ENCODE measurements at regions not wholly inside any gene's neighbourhood (a gene's known extent, or its start where the extent isn't known, plus 50 kb on each side); places are given as distances from the start of the nearest gene placed in this dataset.
"Not testable (repeated sequence)": the region's sequence is repeated elsewhere in the genome, so short reads cannot be mapped to it uniquely, and the experiment has no call there.

DNA sequence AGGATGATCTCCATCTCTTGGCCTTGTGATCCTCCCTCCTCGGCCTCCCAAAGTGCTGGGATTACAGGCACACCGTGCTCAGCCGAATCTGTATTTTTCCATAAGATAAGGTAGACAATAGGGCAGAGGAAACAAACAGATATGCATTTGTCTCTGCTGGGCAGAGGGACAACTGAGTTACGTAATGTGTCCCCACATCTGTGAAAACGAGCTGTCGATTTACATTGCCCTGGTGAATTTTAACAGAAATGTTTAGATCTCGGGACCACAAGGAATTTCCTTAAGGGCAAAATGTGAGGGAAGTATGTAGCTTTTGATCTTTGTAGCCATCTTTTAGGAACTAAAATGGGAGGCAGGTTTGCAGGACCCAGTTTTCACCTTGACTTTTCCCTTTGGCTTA lies 189.7 kb downstream of the TRIML1 start:
- TF ChIP-seq, protein P1, sequence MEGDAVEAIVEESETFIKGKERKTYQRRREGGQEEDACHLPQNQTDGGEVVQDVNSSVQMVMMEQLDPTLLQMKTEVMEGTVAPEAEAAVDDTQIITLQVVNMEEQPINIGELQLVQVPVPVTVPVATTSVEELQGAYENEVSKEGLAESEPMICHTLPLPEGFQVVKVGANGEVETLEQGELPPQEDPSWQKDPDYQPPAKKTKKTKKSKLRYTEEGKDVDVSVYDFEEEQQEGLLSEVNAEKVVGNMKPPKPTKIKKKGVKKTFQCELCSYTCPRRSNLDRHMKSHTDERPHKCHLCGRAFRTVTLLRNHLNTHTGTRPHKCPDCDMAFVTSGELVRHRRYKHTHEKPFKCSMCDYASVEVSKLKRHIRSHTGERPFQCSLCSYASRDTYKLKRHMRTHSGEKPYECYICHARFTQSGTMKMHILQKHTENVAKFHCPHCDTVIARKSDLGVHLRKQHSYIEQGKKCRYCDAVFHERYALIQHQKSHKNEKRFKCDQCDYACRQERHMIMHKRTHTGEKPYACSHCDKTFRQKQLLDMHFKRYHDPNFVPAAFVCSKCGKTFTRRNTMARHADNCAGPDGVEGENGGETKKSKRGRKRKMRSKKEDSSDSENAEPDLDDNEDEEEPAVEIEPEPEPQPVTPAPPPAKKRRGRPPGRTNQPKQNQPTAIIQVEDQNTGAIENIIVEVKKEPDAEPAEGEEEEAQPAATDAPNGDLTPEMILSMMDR (IDR thresholded peaks at IDR 0.05; ENCODE audit: insufficient read depth, low read depth, low read length, missing control alignments), result no peak
- H3K4me3 ChIP-seq (ENCODE audit: low read depth, low read length), result no peak overlapping the region
- DNase-seq (ENCODE audit: low read depth), result no peak

DNA sequence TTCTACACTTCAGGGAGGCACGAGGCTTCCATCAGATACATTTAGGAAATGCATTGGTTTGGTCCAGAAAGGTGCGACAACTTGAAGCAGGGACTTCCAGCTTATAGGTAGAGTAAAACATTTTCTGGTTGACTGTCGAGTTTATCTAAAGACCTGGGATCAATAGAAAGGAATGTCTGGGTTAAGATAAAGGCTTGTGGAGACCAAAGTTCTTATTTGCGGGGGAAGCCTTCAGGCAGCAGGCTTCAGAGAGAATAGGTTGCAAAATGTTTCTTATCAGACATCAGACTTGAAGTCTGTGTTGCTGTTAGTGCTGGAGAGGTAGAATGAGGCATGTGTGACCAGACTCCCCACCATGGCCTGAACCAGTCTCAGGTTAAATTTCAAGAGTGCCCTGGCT lies 190.3 kb downstream of the TRIML1 start:
- H3K4me3 ChIP-seq (ENCODE audit: low read depth, low read length), result no peak overlapping the region
- no peak for DNase-seq (ENCODE audit: low read depth)
- TF ChIP-seq, protein P1 (IDR thresholded peaks at IDR 0.05; ENCODE audit: insufficient read depth, low read depth, low read length, missing control alignments), result no peak

DNA sequence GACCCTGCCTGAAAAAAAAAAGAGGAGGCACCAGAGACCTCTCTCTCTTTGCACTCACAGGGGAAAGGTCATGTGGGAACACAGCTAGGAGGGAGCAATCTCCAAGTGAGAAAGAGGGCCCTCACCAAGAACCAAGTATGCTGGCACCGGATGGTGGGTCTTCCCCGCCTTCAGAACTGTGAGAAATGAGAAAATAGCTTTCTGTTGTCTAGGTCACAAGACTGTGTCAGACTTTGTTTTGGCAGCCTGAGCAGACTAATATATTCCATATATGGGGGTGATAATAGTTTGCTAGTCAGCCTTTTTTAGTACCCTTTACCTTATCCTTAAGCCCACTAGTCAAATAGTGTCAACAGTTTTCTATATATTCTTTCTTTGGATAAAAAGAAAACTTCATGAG lies 193.0 kb downstream of the TRIML1 start:
- TF ChIP-seq, protein P1 (IDR thresholded peaks at IDR 0.05; ENCODE audit: insufficient read depth, low read depth, low read length, missing control alignments), result no peak
- DNase-seq (ENCODE audit: low read depth), result no peak
- H3K4me3 ChIP-seq (ENCODE audit: low read depth, low read length), result no peak overlapping the region

DNA sequence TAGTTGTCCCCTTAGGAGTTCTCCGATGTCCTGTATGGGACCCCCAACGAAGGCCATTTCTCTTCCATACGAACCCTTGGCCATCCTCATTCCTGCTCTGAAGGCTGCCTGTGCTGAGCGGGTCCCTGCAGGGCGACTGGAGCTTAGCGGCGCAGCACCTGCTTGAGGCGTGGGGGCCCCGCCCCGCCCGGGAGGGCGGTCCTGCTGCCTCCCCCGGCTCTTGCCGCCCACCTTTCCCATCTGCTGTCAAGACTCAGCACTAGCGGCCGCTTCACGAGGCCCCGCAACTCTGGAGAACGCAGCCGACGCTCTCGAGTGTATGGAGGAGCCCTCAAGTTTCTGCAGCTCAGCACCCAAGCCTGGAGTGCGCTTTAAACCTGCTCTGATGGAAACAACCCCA lies 197.7 kb downstream of the TRIML1 start:
- TF ChIP-seq, protein P1 (IDR thresholded peaks at IDR 0.05; ENCODE audit: insufficient read depth, low read depth, low read length, missing control alignments), result no peak
- no peak for DNase-seq (ENCODE audit: low read depth)
- no peak overlapping the region for H3K4me3 ChIP-seq (ENCODE audit: low read depth, low read length)

DNA sequence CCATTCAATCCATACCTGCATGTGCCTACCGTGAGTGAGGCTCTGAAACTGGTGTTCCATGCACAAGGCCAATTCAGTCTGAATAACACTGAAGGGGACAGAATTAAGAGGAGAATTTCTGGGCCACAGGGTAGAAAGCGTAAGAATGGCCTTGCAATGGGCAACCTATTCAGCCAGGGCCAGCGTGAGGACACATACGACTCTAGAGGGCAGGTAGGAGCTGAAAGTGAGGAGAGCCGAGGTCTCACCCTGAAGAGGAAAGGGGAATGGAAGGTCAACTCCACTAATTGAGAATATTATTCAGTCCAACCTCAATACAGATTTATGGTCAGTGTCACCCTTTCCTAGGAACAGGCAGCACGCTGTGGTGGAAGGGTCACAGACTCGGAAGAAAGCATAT lies 202.2 kb downstream of the TRIML1 start:
- no peak overlapping the region for H3K4me3 ChIP-seq (ENCODE audit: low read depth, low read length)
- DNase-seq (ENCODE audit: low read depth), result no peak
- TF ChIP-seq, protein P1 (IDR thresholded peaks at IDR 0.05; ENCODE audit: insufficient read depth, low read depth, low read length, missing control alignments), result no peak

DNA sequence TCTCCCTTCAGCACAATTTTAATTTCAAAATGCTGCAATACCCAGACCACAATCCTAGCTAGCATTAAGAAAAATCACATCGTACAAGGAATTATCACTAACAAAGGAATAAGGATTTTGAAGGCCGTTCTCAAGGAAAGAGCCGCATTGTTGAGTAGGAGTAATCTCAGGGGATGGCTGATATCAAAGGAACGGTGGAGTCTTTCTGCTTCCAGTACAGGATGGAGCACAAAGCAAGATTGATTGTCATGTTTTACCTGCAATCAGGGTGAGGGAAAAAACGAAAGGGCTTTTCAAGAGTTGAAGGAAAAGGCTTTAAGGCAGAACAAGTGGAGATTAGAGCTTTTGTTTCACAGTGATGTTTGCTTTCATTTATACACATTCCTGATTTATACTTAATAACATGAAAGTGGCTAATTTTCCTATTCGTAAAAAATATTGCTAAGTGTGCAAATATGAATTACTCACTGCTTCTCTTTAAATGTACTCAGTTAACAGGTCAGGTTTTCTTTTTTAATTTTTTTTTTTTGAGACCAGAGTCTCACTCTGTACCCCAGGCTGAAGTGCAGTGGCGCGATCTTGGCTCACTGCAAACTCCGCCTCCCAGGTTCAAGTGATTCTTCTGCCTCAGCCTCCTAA lies 207.0 kb downstream of the TRIML1 start:
- no peak for DNase-seq (ENCODE audit: low read depth)
- H3K4me3 ChIP-seq (ENCODE audit: low read depth, low read length), result no peak overlapping the region
- TF ChIP-seq, protein P1 (IDR thresholded peaks at IDR 0.05; ENCODE audit: insufficient read depth, low read depth, low read length, missing control alignments), result no peak

DNA sequence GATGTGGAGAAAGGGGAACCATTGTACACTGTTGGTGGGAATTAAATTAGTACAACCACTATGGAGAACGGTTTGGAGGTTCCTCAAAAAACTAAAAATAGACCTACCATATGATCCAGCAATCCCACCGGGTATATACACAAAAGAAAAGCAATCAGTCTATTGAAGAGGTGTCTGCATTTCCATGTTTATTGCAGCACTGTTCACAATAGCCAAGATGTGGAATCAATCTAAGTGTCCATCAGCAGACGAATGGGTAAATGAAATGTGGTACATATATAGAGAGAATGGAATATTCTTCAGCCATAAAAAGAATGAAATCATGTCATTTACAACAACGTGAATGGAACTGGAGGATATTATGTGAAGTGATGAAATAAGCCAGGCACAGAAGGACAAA lies 208.1 kb downstream of the TRIML1 start:
- TF ChIP-seq, protein P1 (IDR thresholded peaks at IDR 0.05; ENCODE audit: insufficient read depth, low read depth, low read length, missing control alignments), result no peak
- H3K4me3 ChIP-seq (ENCODE audit: low read depth, low read length), result no peak overlapping the region
- DNase-seq (ENCODE audit: low read depth), result no peak

DNA sequence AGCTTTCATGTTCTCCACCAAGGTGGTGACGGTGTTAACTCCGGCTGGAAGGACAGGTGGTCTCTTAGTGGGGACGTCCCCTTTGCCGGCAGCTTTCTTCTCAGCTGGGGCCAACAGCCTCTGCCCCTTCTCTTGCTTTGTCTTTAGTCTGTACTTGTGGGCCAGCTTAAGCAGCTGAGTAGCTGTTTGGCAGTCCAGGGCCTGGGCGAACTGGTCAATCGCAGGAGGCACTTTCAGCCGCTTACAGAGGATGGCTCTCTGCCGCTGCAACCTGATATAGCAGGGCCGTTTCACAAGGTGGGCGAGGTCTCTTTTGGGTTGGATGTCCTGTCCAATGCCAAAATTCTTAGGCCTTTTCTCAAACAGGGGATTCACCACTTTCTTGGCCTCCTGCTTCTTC lies 210.3 kb downstream of the TRIML1 start:
- not testable (repeated sequence) for H3K4me3 ChIP-seq (ENCODE audit: low read depth, low read length); DNase-seq (ENCODE audit: low read depth)
